Heart left ventricle (tissue), 13 donors: ENCODE measurements at regions not wholly inside any gene's neighbourhood (a gene's known extent, or its start where the extent isn't known, plus 50 kb on each side); places are given as distances from the start of the nearest gene placed in this dataset.

Experiments
- CTCF ChIP-seq, 12 donors: fragments of 200-600 bp; sonication (generic) in 4 of 12; IDR thresholded peaks; one replicate each; pipeline versions ENCODE4 v1.5.0 to v1.8.0; 2018 to 2022; ENCODE audit warnings: antibody characterized with exemption in 12 of 12, mild to moderate bottlenecking in 5 of 12
- POLR2A ChIP-seq, 2 donors: fragments of 450-650 bp; IDR thresholded peaks; one replicate each; pipeline ENCODE4 v1.6.1; 2017; ENCODE audit warnings: antibody characterized with exemption in 2 of 2, mild to moderate bottlenecking in 2 of 2, moderate library complexity in 2 of 2
- donor health status: ischemic (EF 13 %, LVEDD 7.1; RV severe dilation, severe dysfunction).
- donor health status: DM: no; HTN: yes; CAD: no.
- donor health status: DM: no; HTN: no; CAD: no.
- donor health status: ischemic (EF 25% LVEDD 6.9; RV normal size, moderate dysfunction).
- donor health status: ischemic (EF 25% LVEDD 5.7; RV mildly dilated, moderate dysfunction).
- donor health status: ischemic (EF 35%, LVEDD 5.7; RV mildly dilated, moderate dysfunction).
- donor health status: nonischemic (EF 11% LVEDD 7.7; RV severe dilation, severe dysfunction).
- donor health status: DM: yes; HTN: yes; CAD: no.
- donor health status: PGD.
- donor health status: ischemic (EF 29% LVEDD 5.4; RV normal size, mild dysfunction).
- donor health status: nonischemic (EF 23%, LVEDD 6.1; RV moderate dilation, normal function).

GRCh38 chr4:24105327-24106038 lies 215.6 kb upstream of the PPARGC1A start:
- TF ChIP-seq CTCF (IDR thresholded peaks at IDR 0.05): no peak
- no peak for TF ChIP-seq POLR2A (IDR thresholded peaks at IDR 0.05)
